ENCODE measurements at regions not wholly inside any gene's neighbourhood (a gene's known extent, or its start where the extent isn't known, plus 50 kb on each side); places are given as distances from the start of the nearest gene placed in this dataset.
A peak's percentile ranks its signal among the peaks of the same experiment; 100 is the strongest.

- Histone ChIP-seq H3K9me3 (ENCODE audit: control insufficient read depth in 3 of 3, low read length in 3 of 3) (no peaks in the 10 kb centered on the region), H3K36me3 (ENCODE audit: control insufficient read depth in 3 of 3, insufficient read depth in 3 of 3, low read length in 3 of 3) (no peaks in the 10 kb centered on the region), H3K9ac (ENCODE audit: low read depth in 1 of 3, low read length in 3 of 3) (no peak overlapping the region), H3K27ac (ENCODE audit: low read depth, low read length) (no peak overlapping the region), H3K4me3 (ENCODE audit: low read length in 3 of 3) (no peak overlapping the region), H3K4me1 (ENCODE audit: control insufficient read depth in 3 of 3, insufficient read depth in 3 of 3, low read length in 3 of 3) (peaks cover 0 to 2% (median 0%) of the 10 kb centered on the region in 3 donors), H3K27me3 (ENCODE audit: control insufficient read depth in 3 of 3, insufficient read depth in 3 of 3, low read length in 3 of 3) (peaks cover 0 to 2% (median 0%) of the 10 kb centered on the region in 3 donors)
These were observed 164.0 kb upstream of the E2F8 start for GRCh38 chr11:19404787-19405186.

GRCh38 chr11:19403196-19403895 lies 162.6 kb upstream of the E2F8 start:
- H3K9ac ChIP-seq (ENCODE audit: low read depth in 1 of 3, low read length in 3 of 3): no peak overlapping the region
- H3K4me1 ChIP-seq (ENCODE audit: control insufficient read depth in 3 of 3, insufficient read depth in 3 of 3, low read length in 3 of 3): peaks cover 3 to 7% (median 6%) of the 10 kb centered on the region in 3 donors
- peaks cover 0 to 4% (median 2%) of the 10 kb centered on the region in 3 donors for H3K27me3 ChIP-seq (ENCODE audit: control insufficient read depth in 3 of 3, insufficient read depth in 3 of 3, low read length in 3 of 3)
- no peaks in the 10 kb centered on the region for H3K9me3 ChIP-seq (ENCODE audit: control insufficient read depth in 3 of 3, low read length in 3 of 3)
- no peak overlapping the region for H3K27ac ChIP-seq (ENCODE audit: low read depth, low read length)
- H3K4me3 ChIP-seq (ENCODE audit: low read length in 3 of 3): no peak overlapping the region
- no peaks in the 10 kb centered on the region for H3K36me3 ChIP-seq (ENCODE audit: control insufficient read depth in 3 of 3, insufficient read depth in 3 of 3, low read length in 3 of 3)

- Histone ChIP-seq H3K4me3 (ENCODE audit: low read length in 3 of 3) (no peak overlapping the region), H3K9ac (ENCODE audit: low read depth in 1 of 3, low read length in 3 of 3) (no peak overlapping the region), H3K36me3 (ENCODE audit: control insufficient read depth in 3 of 3, insufficient read depth in 3 of 3, low read length in 3 of 3) (no peaks in the 10 kb centered on the region)
These were observed 159.6 kb upstream of the E2F8 start for GRCh38 chr11:19400296-19400695.

GRCh38 chr11:19398772-19399527 lies 158.2 kb upstream of the E2F8 start:
- peaks cover 0 to 6% (median 2%) of the 10 kb centered on the region in 3 donors for H3K27me3 ChIP-seq (ENCODE audit: control insufficient read depth in 3 of 3, insufficient read depth in 3 of 3, low read length in 3 of 3)
- no peaks in the 10 kb centered on the region for H3K9me3 ChIP-seq (ENCODE audit: control insufficient read depth in 3 of 3, low read length in 3 of 3)
- peak overlapping the region; percentile 28 for H3K27ac ChIP-seq (ENCODE audit: low read depth, low read length)
- H3K36me3 ChIP-seq (ENCODE audit: control insufficient read depth in 3 of 3, insufficient read depth in 3 of 3, low read length in 3 of 3): no peaks in the 10 kb centered on the region
- no peak overlapping the region for H3K9ac ChIP-seq (ENCODE audit: low read depth in 1 of 3, low read length in 3 of 3)
- H3K4me1 ChIP-seq (ENCODE audit: control insufficient read depth in 3 of 3, insufficient read depth in 3 of 3, low read length in 3 of 3): peaks cover 6 to 9% (median 7%) of the 10 kb centered on the region in 3 donors
- H3K4me3 ChIP-seq (ENCODE audit: low read length in 3 of 3): no peak overlapping the region

More at GRCh38 chr11:19400296-19400695, 159.6 kb upstream of the E2F8 start:
- peaks cover 6 to 9% (median 7%) of the 10 kb centered on the region in 3 donors for H3K4me1 ChIP-seq (ENCODE audit: control insufficient read depth in 3 of 3, insufficient read depth in 3 of 3, low read length in 3 of 3)
- H3K9me3 ChIP-seq (ENCODE audit: control insufficient read depth in 3 of 3, low read length in 3 of 3): no peaks in the 10 kb centered on the region
- no peak overlapping the region for H3K27ac ChIP-seq (ENCODE audit: low read depth, low read length)
- H3K27me3 ChIP-seq (ENCODE audit: control insufficient read depth in 3 of 3, insufficient read depth in 3 of 3, low read length in 3 of 3): peaks cover 0 to 6% (median 2%) of the 10 kb centered on the region in 3 donors

GRCh38 chr11:19398273-19398672 lies 157.5 kb upstream of the E2F8 start:
- Histone ChIP-seq H3K9me3 (ENCODE audit: control insufficient read depth in 3 of 3, low read length in 3 of 3) (no peaks in the 10 kb centered on the region), H3K4me1 (ENCODE audit: control insufficient read depth in 3 of 3, insufficient read depth in 3 of 3, low read length in 3 of 3) (peaks cover 6 to 9% (median 7%) of the 10 kb centered on the region in 3 donors), H3K9ac (ENCODE audit: low read depth in 1 of 3, low read length in 3 of 3) (no peak overlapping the region), H3K36me3 (ENCODE audit: control insufficient read depth in 3 of 3, insufficient read depth in 3 of 3, low read length in 3 of 3) (no peaks in the 10 kb centered on the region), H3K27me3 (ENCODE audit: control insufficient read depth in 3 of 3, insufficient read depth in 3 of 3, low read length in 3 of 3) (peaks cover 0 to 6% (median 2%) of the 10 kb centered on the region in 3 donors), H3K4me3 (ENCODE audit: low read length in 3 of 3) (no peak overlapping the region), H3K27ac (ENCODE audit: low read depth, low read length) (peak overlapping the region; percentile 28)

- Histone ChIP-seq H3K4me3 (ENCODE audit: low read length in 3 of 3) (no peak overlapping the region), H3K27me3 (ENCODE audit: control insufficient read depth in 3 of 3, insufficient read depth in 3 of 3, low read length in 3 of 3) (peaks cover 0 to 6% (median 0%) of the 10 kb centered on the region in 3 donors), H3K36me3 (ENCODE audit: control insufficient read depth in 3 of 3, insufficient read depth in 3 of 3, low read length in 3 of 3) (no peaks in the 10 kb centered on the region), H3K4me1 (ENCODE audit: control insufficient read depth in 3 of 3, insufficient read depth in 3 of 3, low read length in 3 of 3) (peaks cover 6 to 9% (median 7%) of the 10 kb centered on the region in 3 donors), H3K9ac (ENCODE audit: low read depth in 1 of 3, low read length in 3 of 3) (no peak overlapping the region), H3K9me3 (ENCODE audit: control insufficient read depth in 3 of 3, low read length in 3 of 3) (no peaks in the 10 kb centered on the region), H3K27ac (ENCODE audit: low read depth, low read length) (no peak overlapping the region)
These were observed 154.3 kb upstream of the E2F8 start for GRCh38 chr11:19395050-19395449.

- no peak overlapping the region for H3K9ac ChIP-seq (ENCODE audit: low read depth in 1 of 3, low read length in 3 of 3)
- no peaks in the 10 kb centered on the region for H3K9me3 ChIP-seq (ENCODE audit: control insufficient read depth in 3 of 3, low read length in 3 of 3)
- no peak overlapping the region for H3K27ac ChIP-seq (ENCODE audit: low read depth, low read length)
These were observed 153.8 kb upstream of the E2F8 start for GRCh38 chr11:19394525-19395016.

GRCh38 chr11:19393941-19394340 lies 153.2 kb upstream of the E2F8 start:
- Histone ChIP-seq H3K27ac (ENCODE audit: low read depth, low read length) (no peak overlapping the region), H3K9me3 (ENCODE audit: control insufficient read depth in 3 of 3, low read length in 3 of 3) (no peaks in the 10 kb centered on the region), H3K4me1 (ENCODE audit: control insufficient read depth in 3 of 3, insufficient read depth in 3 of 3, low read length in 3 of 3) (peaks cover 6 to 12% (median 6%) of the 10 kb centered on the region in 3 donors), H3K36me3 (ENCODE audit: control insufficient read depth in 3 of 3, insufficient read depth in 3 of 3, low read length in 3 of 3) (no peaks in the 10 kb centered on the region), H3K9ac (ENCODE audit: low read depth in 1 of 3, low read length in 3 of 3) (no peak overlapping the region), H3K27me3 (ENCODE audit: control insufficient read depth in 3 of 3, insufficient read depth in 3 of 3, low read length in 3 of 3) (peaks cover 0 to 3% (median 0%) of the 10 kb centered on the region in 3 donors), H3K4me3 (ENCODE audit: low read length in 3 of 3) (no peak overlapping the region)

More at GRCh38 chr11:19394525-19395016, 153.8 kb upstream of the E2F8 start:
- no peaks in the 10 kb centered on the region for H3K36me3 ChIP-seq (ENCODE audit: control insufficient read depth in 3 of 3, insufficient read depth in 3 of 3, low read length in 3 of 3)
- H3K4me1 ChIP-seq (ENCODE audit: control insufficient read depth in 3 of 3, insufficient read depth in 3 of 3, low read length in 3 of 3): peaks cover 9 to 11% (median 9%) of the 10 kb centered on the region in 3 donors
- peaks cover 0 to 6% (median 0%) of the 10 kb centered on the region in 3 donors for H3K27me3 ChIP-seq (ENCODE audit: control insufficient read depth in 3 of 3, insufficient read depth in 3 of 3, low read length in 3 of 3)
- H3K4me3 ChIP-seq (ENCODE audit: low read length in 3 of 3): no peak overlapping the region

GRCh38 chr11:19392847-19393518 lies 152.2 kb upstream of the E2F8 start:
- Histone ChIP-seq H3K27me3 (ENCODE audit: control insufficient read depth in 3 of 3, insufficient read depth in 3 of 3, low read length in 3 of 3) (no peaks in the 10 kb centered on the region), H3K9me3 (ENCODE audit: control insufficient read depth in 3 of 3, low read length in 3 of 3) (no peaks in the 10 kb centered on the region), H3K9ac (ENCODE audit: low read depth in 1 of 3, low read length in 3 of 3) (no peak overlapping the region), H3K4me1 (ENCODE audit: control insufficient read depth in 3 of 3, insufficient read depth in 3 of 3, low read length in 3 of 3) (peaks cover 0 to 6% (median 6%) of the 10 kb centered on the region in 3 donors), H3K4me3 (ENCODE audit: low read length in 3 of 3) (no peak overlapping the region), H3K36me3 (ENCODE audit: control insufficient read depth in 3 of 3, insufficient read depth in 3 of 3, low read length in 3 of 3) (no peaks in the 10 kb centered on the region), H3K27ac (ENCODE audit: low read depth, low read length) (no peak overlapping the region)
